BE2C (cell line): ENCODE measurements at regions not wholly inside any gene's neighbourhood (a gene's known extent, or its start where the extent isn't known, plus 50 kb on each side); places are given as distances from the start of the nearest gene placed in this dataset.

Experiments used
- DNase-seq: peaks from one replicate; pipeline ENCODE4 v3.0.0-alpha.2; 2020
- H3K27me3 ChIP-seq: fragments of 250-450 bp; sonication (Bioruptor Pico); 2 replicates; pipeline ENCODE4 v1.5.1; 2020; ENCODE audit warnings: mild to moderate bottlenecking
- H3K36me3 ChIP-seq: fragments of 250-450 bp; sonication (Bioruptor Pico); 2 replicates; pipeline ENCODE4 v1.5.1; 2020; ENCODE audit warnings: mild to moderate bottlenecking
- H3K4me1 ChIP-seq: fragments of 250-450 bp; sonication (Bioruptor Pico); 2 replicates; pipeline ENCODE4 v1.5.1; 2020
- H3K4me3 ChIP-seq: 2 replicates; pipeline ENCODE4 v1.5.1; 2011; ENCODE audit warnings: low read depth, low read length
- H3K9me3 ChIP-seq: fragments of 250-450 bp; sonication (Bioruptor Pico); 2 replicates; pipeline ENCODE4 v1.5.1; 2020
- TF ChIP-seq, protein P1 (sequence below): IDR thresholded peaks from 2 replicates; pipeline ENCODE4 v1.5.1; 2012; ENCODE audit warnings: mild to moderate bottlenecking, low read depth, low read length

DNA sequence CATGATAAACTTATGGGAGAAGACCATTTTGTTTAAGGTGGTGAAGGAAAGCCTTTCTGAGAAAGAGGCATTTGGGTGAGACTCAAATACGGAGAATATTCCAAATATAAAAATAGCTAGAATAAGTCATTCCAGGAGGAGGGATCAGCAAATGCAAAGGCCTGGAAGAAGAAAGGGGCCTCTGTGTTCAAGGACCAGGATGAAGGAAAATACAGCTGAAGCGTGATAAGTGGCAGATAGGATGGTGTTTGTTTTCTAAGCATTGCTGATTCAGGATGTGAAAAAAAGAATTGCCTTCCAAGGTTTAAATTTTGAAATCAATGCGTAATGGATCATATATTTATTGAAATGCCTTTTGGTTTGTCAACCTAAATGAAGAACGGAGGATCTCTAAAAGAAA, 59.4 kb upstream of the CAST start:
- Histone ChIP-seq H3K4me1 (no peaks in the 10 kb centered on the region), H3K27me3 (no peaks in the 10 kb centered on the region), H3K4me3 (no peak overlapping the region), H3K9me3 (no peaks in the 10 kb centered on the region), H3K36me3 (no peaks in the 10 kb centered on the region)
- TF ChIP-seq, protein P1, sequence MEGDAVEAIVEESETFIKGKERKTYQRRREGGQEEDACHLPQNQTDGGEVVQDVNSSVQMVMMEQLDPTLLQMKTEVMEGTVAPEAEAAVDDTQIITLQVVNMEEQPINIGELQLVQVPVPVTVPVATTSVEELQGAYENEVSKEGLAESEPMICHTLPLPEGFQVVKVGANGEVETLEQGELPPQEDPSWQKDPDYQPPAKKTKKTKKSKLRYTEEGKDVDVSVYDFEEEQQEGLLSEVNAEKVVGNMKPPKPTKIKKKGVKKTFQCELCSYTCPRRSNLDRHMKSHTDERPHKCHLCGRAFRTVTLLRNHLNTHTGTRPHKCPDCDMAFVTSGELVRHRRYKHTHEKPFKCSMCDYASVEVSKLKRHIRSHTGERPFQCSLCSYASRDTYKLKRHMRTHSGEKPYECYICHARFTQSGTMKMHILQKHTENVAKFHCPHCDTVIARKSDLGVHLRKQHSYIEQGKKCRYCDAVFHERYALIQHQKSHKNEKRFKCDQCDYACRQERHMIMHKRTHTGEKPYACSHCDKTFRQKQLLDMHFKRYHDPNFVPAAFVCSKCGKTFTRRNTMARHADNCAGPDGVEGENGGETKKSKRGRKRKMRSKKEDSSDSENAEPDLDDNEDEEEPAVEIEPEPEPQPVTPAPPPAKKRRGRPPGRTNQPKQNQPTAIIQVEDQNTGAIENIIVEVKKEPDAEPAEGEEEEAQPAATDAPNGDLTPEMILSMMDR: no peak
- DNase-seq: no peak

DNA sequence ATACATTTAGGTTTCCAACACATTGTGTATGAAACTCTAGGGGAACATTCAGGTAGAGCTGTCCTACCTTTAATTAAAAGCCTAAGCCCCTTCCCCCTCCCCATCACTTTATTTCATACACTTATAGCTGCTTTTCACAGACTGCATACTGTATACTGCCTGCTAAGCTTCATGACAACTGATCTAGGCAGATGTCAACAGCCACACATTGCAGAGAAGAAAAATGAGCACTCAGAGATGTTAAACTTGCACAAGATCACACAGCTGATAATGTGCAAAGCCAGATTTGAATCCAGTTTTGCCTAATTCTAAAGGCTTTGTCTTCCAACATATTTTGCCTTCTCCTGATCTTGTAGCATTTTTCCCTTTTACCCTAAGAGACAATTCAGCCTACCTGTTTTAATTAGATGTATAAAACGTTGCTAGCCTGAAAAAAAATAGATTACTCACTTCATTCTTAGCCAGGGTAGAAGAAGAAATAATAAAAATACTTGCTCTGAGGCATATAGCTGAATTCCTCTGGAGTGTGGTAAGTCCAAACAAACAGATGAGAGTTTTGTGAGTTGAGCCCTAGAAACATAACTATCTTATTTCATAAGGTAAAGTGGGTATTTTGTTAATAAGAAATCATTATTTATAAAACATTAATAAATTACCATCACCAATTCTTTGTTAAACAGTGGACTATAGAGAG, 56.9 kb upstream of the CAST start:
- Histone ChIP-seq H3K4me3 (no peak overlapping the region), H3K27me3 (no peaks in the 10 kb centered on the region), H3K36me3 (no peaks in the 10 kb centered on the region), H3K4me1 (no peaks in the 10 kb centered on the region), H3K9me3 (no peaks in the 10 kb centered on the region)
- DNase-seq: no peak
- TF ChIP-seq, protein P1: no peak

DNA sequence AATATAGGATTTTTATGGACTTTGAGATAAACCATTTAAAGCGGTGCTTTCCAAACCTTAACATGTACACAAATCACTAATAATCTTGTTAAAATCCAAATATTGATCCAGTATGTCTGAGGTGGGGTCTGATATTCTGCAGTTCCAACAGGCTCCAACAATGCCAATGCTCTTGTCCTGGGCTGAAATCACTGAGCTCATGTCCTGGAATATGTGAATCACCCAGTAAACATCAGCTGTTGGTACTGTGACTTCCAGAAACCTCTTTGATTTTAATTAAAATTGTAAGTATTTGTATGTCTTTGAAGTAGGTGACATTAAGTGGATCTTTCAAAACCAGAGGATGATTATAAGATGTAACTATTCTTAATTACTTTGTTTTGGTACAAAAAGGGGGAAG, 52.8 kb upstream of the CAST start:
- no peak for DNase-seq
- Histone ChIP-seq H3K36me3 (no peaks in the 10 kb centered on the region), H3K4me3 (no peak overlapping the region), H3K27me3 (no peaks in the 10 kb centered on the region), H3K4me1 (no peaks in the 10 kb centered on the region), H3K9me3 (no peaks in the 10 kb centered on the region)
- TF ChIP-seq, protein P1: no peak

DNA sequence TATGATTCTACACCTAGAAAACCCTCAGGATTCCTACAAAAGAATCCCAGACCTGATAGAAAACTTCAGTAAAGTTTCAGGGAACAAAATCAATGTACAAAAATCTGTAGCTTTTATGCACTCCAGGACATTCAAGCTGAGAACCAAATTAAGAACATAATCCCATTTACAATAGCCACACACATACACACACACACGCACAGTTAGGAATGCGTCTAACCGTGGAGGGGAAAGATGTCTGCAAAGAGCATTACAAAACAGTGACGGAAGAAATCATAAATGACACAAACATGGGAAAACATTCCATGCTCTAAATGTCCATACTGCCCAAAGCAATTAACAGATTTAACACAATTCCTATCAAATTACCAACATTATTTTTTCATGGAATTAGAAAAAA, 51.4 kb upstream of the CAST start:
- TF ChIP-seq, protein P1: no peak
- Histone ChIP-seq H3K36me3 (no peaks in the 10 kb centered on the region), H3K9me3 (no peaks in the 10 kb centered on the region), H3K4me1 (no peaks in the 10 kb centered on the region), H3K27me3 (no peaks in the 10 kb centered on the region), H3K4me3 (no peak overlapping the region)
- no peak for DNase-seq

DNA sequence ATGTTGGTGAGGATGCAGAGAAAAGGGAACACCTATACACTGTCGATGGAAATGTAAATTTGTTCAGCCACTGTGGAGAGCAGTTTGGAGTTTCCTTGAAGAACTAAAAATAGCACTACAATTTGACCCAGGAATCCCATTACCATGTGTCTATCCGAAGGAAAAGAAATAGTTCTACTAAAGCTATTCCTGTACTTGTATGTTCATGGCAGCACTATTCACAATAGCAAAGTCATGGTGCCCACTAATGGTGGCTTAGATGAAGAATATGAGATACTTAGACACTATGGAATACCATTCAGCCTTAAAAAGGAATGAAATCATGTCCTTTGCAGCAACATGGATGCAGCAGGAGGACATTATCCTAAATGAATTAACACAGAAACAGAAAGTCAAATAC, 50.2 kb upstream of the CAST start:
- Histone ChIP-seq H3K36me3 (no peaks in the 10 kb centered on the region), H3K9me3 (no peaks in the 10 kb centered on the region), H3K4me1 (no peaks in the 10 kb centered on the region), H3K27me3 (no peaks in the 10 kb centered on the region), H3K4me3 (no peak overlapping the region)
- DNase-seq: no peak
- TF ChIP-seq, protein P1: no peak
